HEK293T (cell line): ENCODE measurements at regions not wholly inside any gene's neighbourhood (a gene's known extent, or its start where the extent isn't known, plus 50 kb on each side); places are given as distances from the start of the nearest gene placed in this dataset.
"Not testable (repeated sequence)": the region's sequence is repeated elsewhere in the genome, so short reads cannot be mapped to it uniquely, and the experiment has no call there.

ENCODE experiments used
- CTCF ChIA-PET: fragments of 350-600 bp; formaldehyde crosslinking; extraction: SDS; loops from one replicate; lab custom pipeline; 2021; ENCODE audit warnings: antibody characterized with exemption, inconsistent platforms; lab: Yijun Ruan, JAX
- POLR2A ChIA-PET: fragments of 350-600 bp; formaldehyde crosslinking; extraction: SDS; loops from one replicate; lab custom pipeline; 2020; ENCODE audit warnings: antibody characterized with exemption, inconsistent platforms; lab: Yijun Ruan, JAX
- DNase-seq: peaks from one replicate; pipeline ENCODE4 v3.0.0; 2012; ENCODE audit warnings: mixed read lengths; ENCODE audit errors: extremely low spot score
- ARNT ChIP-seq: fragments of 450-650 bp; IDR thresholded peaks from 2 replicates; pipeline ENCODE4 v1.6.1; 2017; ENCODE audit warnings: mild to moderate bottlenecking
- BHLHE40 ChIP-seq: fragments of 450-650 bp; IDR thresholded peaks from 2 replicates; pipeline ENCODE4 v1.6.1; 2016; ENCODE audit warnings: mild to moderate bottlenecking, moderate library complexity, borderline replicate concordance
- CTBP1 ChIP-seq: fragments of 450-650 bp; IDR thresholded peaks from 2 replicates; pipeline ENCODE4 v1.6.1; 2016; ENCODE audit warnings: borderline replicate concordance
- ELF4 ChIP-seq: fragments of 450-650 bp; IDR thresholded peaks from 2 replicates; pipeline ENCODE4 v1.6.1; 2017; ENCODE audit warnings: antibody characterized with exemption
- FOXA1 ChIP-seq: fragments of 450-650 bp; IDR thresholded peaks from 2 replicates; pipeline ENCODE4 v1.6.1; 2016; ENCODE audit warnings: mild to moderate bottlenecking
- FOXK2 ChIP-seq: fragments of 450-650 bp; IDR thresholded peaks from 2 replicates; pipeline ENCODE4 v1.6.1; 2016; ENCODE audit warnings: mild to moderate bottlenecking
- FOXM1 ChIP-seq: fragments of 450-650 bp; IDR thresholded peaks from 2 replicates; pipeline ENCODE4 v1.6.1; 2017; ENCODE audit warnings: mild to moderate bottlenecking, borderline replicate concordance
- HDGF ChIP-seq: fragments of 450-650 bp; IDR thresholded peaks from 2 replicates; pipeline ENCODE4 v1.6.1; 2017; ENCODE audit warnings: antibody characterized with exemption, borderline replicate concordance
- L3MBTL2 ChIP-seq: fragments of 450-650 bp; conservative IDR thresholded peaks from 2 replicates; pipeline ENCODE4 v1.6.1; 2016; ENCODE audit warnings: mild to moderate bottlenecking
- LEF1 ChIP-seq: fragments of 450-650 bp; IDR thresholded peaks from 2 replicates; pipeline ENCODE4 v1.6.1; 2017; ENCODE audit warnings: mild to moderate bottlenecking, borderline replicate concordance
- NFRKB ChIP-seq: fragments of 450-650 bp; IDR thresholded peaks from 2 replicates; pipeline ENCODE4 v1.6.1; 2016; ENCODE audit warnings: mild to moderate bottlenecking, moderate library complexity
- PKNOX1 ChIP-seq: fragments of 450-650 bp; IDR thresholded peaks from 2 replicates; pipeline ENCODE4 v1.6.1; 2016
- SP1 ChIP-seq: fragments of 450-650 bp; IDR thresholded peaks from 2 replicates; pipeline ENCODE4 v1.6.1; 2017
- SUZ12 ChIP-seq: fragments of 450-650 bp; IDR thresholded peaks from 2 replicates; pipeline ENCODE4 v1.6.1; 2016; ENCODE audit warnings: mild to moderate bottlenecking
- TARDBP ChIP-seq: fragments of 450-650 bp; IDR thresholded peaks from 2 replicates; pipeline ENCODE4 v1.6.1; 2016
- ZNF384 ChIP-seq: fragments of 450-650 bp; IDR thresholded peaks from 2 replicates; pipeline ENCODE4 v1.6.1; 2016

GRCh38 chr16:58866935-58867334, 132.8 kb upstream of the GOT2 start:
- TF ChIP-seq FOXM1: no peak
- no peak for TF ChIP-seq LEF1
- TF ChIP-seq SP1: no peak
- no peak for TF ChIP-seq SUZ12
- no peak for TF ChIP-seq CTBP1
- no peak for TF ChIP-seq FOXK2
- no peak for TF ChIP-seq ELF4
- no peak for TF ChIP-seq FOXA1
- TF ChIP-seq ZNF384: no peak
- TF ChIP-seq PKNOX1: no peak
- CTCF ChIA-PET: no interaction called here

DNA sequence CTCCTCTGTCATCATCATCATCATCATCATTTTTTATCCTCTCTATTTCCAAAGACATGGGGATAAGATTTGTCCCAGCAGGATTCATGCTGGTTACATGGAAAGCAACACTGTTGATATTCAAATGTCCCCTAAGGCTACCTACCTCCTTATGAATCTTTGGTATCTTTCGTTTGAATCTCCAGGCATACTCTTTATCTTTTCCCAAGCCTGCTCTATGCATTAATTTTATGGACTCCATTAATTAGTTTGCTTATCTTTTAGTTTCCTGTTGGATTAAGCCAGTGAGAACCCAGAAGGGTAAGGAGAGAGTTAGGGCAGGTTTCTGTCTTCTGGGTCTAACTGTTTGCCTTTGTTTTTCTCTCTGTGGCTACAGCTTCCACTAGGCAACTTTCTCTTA, 129.6 kb upstream of the GOT2 start:
- no peak for DNase-seq
- CTCF ChIA-PET: no interaction called here
- POLR2A ChIA-PET: no interaction called here
- TF ChIP-seq FOXK2 (no peak), SP1 (no peak), SUZ12 (no peak), TARDBP (no peak), HDGF (no peak), FOXM1 (no peak), NFRKB (no peak)

More at GRCh38 chr16:58866935-58867334, 132.8 kb upstream of the GOT2 start:
- DNase-seq: no peak
- POLR2A ChIA-PET: no interaction called here

GRCh38 chr16:58863042-58863441, 128.9 kb upstream of the GOT2 start:
- no peak for TF ChIP-seq LEF1
- TF ChIP-seq PKNOX1: no peak
- no peak for TF ChIP-seq ARNT
- CTCF ChIA-PET: no interaction called here
- no peak for DNase-seq
- POLR2A ChIA-PET: no interaction called here

DNA sequence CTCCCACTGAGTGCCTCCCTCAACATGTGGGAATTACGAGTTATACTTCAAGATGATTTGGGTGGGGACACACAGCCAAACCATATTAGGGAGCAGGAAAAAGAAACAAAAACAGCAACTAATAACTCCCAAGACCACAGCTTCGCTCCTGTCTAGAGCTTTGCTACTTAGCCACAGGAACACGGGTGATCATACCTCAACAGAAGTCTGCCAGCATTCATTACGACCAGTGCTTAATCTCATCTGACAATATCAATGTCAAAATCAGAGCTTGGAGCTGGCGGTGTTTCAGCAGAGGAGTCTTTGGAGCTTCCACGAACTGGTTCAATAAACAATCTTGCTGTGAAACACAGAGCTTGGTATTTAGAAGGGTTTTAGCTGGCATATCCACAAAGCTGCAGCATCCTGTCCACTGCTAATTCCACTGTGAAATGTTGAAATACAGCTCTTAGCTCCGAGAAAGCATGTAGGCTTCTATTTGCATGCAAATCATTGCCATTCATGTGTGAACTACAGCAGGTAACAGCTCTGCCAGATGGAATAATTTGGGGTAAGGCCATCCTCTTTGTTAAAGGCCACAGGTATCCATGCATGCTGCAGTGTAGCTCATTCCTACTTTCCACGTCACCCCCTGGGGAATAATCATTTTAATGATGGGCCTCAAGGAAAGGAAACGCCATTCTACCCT, 128.4 kb upstream of the GOT2 start:
- DNase-seq: no peak
- ChIA-PET POLR2A (no interaction called here), CTCF (no interaction called here)
- TF ChIP-seq ARNT: no peak
- TF ChIP-seq BHLHE40: no peak
- TF ChIP-seq FOXA1: no peak
- TF ChIP-seq CTBP1: no peak
- no peak for TF ChIP-seq SP1
- TF ChIP-seq LEF1: no peak
- TF ChIP-seq ZNF384: no peak
- no peak for TF ChIP-seq FOXK2
- TF ChIP-seq HDGF: no peak

DNA sequence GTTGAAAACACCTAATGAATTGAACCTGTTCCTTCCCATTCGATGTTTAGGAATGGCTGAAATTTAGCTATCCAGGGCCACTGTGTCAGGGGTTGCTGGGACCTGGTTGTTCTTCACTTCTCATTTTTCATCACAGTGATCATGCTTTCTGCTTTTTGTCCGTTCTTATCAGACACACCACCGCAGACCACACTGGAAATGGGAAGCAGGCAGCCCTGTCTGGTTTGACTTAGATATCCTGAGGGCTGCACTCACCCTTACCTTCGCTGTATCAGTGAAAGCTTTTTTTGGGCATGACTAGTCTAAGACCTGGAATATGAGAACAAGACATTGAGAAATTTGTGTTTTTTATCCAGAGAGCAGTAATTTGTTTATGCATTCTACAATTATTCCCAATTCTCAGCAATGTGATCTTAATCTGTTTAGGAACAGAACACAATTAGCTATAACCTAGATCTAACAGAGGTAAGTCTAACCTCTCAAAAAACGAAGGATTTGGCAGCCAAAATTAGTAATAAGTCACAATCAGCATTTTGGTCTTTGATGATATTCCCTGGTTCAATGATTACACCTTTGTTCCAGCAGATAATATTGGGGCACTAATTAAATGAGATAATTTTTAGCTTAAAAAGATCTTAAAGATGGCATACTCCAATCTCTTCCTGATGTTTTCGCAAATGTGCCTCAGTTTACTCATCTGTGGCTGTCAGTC, 126.0 kb upstream of the GOT2 start:
- ChIA-PET POLR2A (no interaction called here), CTCF (no interaction called here)
- TF ChIP-seq TARDBP (no peak), FOXM1 (no peak), SP1 (no peak), HDGF (no peak), FOXA1 (no peak), CTBP1 (no peak), PKNOX1 (no peak), ELF4 (no peak), SUZ12 (no peak), NFRKB (no peak)
- no peak for DNase-seq

DNA sequence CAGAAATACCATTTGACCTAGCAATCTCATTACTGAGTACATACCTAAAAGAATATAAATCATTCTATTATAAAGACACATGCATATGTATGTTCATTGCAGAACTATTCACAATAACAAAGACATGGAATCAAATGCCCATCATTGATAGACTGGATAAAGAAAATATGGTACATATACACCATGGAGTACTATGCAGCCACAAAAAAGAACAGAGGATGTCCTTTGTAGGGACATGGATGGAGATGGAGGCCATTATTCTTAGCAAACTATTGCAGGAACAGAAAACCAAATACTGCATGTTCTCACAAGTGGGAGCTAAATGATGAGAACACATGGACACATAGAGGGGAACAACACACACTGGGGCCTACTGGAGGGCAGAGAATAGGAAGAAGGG, 124.5 kb upstream of the GOT2 start:
- POLR2A ChIA-PET, CTCF ChIA-PET, DNase-seq: not testable (repeated sequence)

GRCh38 chr16:58855291-58855863, 121.3 kb upstream of the GOT2 start:
- ChIA-PET POLR2A (no interaction called here), CTCF (no interaction called here)
- no peak for DNase-seq
- TF ChIP-seq ELF4: no peak
- no peak for TF ChIP-seq PKNOX1
- no peak for TF ChIP-seq NFRKB
- no peak for TF ChIP-seq L3MBTL2
- TF ChIP-seq FOXM1: no peak
- no peak for TF ChIP-seq FOXA1
- TF ChIP-seq HDGF: no peak
- no peak for TF ChIP-seq SUZ12
- no peak for TF ChIP-seq LEF1
